ENCODE measurements at regions not wholly inside any gene's neighbourhood (a gene's known extent, or its start where the extent isn't known, plus 50 kb on each side); places are given as distances from the start of the nearest gene placed in this dataset.

DNA sequence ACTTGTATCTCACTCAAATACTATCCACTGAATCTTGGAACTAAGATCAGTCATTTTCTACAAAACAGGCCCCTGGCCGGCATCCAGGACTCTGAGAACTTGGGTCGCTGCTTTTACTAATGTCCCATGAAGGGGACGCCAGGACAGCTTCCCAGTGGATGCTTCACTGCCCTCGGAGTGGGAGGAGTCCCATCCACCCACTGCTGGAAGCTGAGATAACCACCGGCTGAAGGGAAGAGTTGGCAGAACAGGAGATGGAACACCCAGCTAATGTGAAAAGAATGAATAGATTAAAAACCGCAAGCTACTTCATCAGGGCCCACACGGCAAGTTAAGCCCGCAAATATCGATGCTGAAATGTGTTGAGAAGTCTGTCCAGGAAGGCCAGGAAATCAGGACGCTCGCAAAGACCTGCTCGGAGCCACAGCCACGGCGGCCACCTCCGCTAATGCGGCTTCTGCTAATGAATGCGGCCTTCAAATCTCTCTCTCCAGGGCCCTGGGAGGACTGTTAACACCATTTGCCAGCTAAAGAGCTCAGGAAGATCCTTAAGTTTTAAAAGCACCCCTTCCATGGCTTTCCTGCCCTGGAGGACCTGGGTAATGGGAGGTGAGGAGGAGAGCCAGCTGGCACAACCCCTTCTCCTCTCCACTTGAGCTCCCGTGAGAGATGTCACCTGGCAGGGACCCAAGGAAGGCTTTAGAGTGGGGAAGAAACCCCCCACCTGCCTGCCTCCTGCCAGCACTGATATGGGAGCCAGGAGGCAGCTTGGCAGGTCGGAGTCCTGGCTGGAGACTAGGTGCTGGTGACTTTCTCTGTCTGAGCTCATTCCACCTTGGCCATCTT is 226.6 kb upstream of the RPL38 start:
- Histone ChIP-seq H3K27ac (no peak overlapping the region), H3K36me3 (no peaks in the 10 kb centered on the region), H3K9me3 (replicated peaks) (no peaks in the 10 kb centered on the region), H3K27me3 (replicated peaks) (peaks cover 68% of the 10 kb centered on the region), H3K4me1 (replicated peaks) (no peaks in the 10 kb centered on the region), H3K4me3 (no peak overlapping the region)
- DNase-seq (ENCODE audit: low read depth in 1 of 2, low spot score in 2 of 2), result no peak

DNA sequence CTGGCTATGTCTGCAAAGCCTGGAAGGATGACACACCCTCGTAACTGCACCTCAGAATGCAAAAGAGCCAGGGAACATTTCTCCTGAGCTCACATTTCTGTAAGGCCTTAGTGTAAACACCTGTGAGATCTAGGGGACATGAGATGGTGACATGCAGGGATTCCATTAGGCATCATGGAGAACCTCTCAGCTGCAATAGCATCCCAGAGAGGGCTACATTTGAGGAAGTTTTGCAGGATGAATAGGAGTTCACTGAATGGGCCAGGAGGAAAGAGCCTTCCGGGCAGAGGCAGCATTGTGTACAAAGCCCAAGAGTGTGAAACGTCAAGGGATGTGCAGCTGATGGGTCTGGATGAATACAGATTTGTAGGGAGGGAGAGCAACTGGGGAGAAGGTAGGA is 223.0 kb upstream of the RPL38 start:
- Histone ChIP-seq H3K4me3 (no peak overlapping the region), H3K36me3 (no peaks in the 10 kb centered on the region), H3K27me3 (replicated peaks) (peaks cover 55% of the 10 kb centered on the region), H3K4me1 (replicated peaks) (no peaks in the 10 kb centered on the region), H3K9me3 (replicated peaks) (no peaks in the 10 kb centered on the region), H3K27ac (no peak overlapping the region)
- no peak for DNase-seq (ENCODE audit: low read depth in 1 of 2, low spot score in 2 of 2)

DNA sequence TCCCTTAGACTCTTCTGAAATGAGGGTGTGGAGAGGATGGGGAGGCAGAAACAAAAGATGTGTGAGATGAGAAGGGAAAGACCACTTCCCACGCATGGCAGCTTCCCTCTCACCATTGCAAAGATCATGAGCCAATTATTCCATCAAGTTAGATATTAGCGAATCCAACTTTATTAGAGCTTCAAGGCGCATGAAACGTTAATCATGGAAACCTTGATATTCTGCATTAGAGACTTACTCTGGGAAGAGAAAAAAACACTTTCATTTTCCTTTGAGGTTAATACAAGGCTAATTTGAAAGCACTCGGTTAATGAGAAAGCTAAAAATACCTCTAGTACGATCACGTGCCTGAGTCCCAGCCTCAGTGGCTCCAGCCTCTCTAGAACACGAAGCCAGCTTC is 220.6 kb upstream of the RPL38 start:
- Histone ChIP-seq H3K9me3 (replicated peaks) (no peaks in the 10 kb centered on the region), H3K27me3 (replicated peaks) (peaks cover 41% of the 10 kb centered on the region), H3K36me3 (no peaks in the 10 kb centered on the region), H3K4me1 (replicated peaks) (no peaks in the 10 kb centered on the region), H3K27ac (no peak overlapping the region), H3K4me3 (no peak overlapping the region)
- DNase-seq (ENCODE audit: low read depth in 1 of 2, low spot score in 2 of 2), result no peak

DNA sequence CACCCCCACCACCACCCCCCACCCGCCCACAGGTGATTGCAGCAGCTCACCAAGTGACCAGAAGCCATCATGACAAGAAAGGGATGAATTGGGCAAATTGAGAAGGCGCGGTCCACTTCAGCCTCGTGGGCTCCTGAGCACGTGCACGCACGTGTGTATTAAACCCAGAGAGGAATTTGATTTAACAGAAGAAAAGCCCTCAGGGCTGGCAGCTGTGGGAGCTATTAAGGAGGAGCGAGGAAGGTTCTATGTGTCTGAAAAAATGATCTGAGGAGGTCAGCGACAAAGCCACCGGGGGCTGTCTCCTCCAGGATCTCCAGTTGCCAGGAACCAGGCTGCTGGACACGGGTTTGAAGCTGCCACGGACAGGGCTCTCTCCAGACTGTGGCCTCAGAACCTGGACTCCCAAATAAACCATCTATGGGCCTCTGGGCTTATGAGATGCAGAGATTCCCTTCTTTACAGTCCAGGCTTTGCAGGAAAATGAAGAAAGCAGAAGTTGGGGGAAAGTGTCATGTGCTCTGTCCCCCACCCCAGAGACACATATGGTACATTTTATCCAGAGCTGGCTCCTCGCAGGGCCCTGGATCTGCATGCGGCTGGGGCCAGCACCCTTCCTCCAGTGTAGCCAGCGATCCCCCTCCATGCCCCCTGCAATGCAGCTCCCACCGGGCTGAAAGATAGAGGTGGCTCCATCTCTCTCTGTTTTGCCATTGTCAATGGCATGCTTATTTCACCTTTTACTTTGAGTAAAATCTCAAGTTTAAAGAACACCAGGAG is 219.7 kb upstream of the RPL38 start:
- no peak for DNase-seq (ENCODE audit: low read depth in 1 of 2, low spot score in 2 of 2)
- Histone ChIP-seq H3K27ac (no peak overlapping the region), H3K36me3 (no peaks in the 10 kb centered on the region), H3K27me3 (replicated peaks) (peaks cover 41% of the 10 kb centered on the region), H3K4me1 (replicated peaks) (no peaks in the 10 kb centered on the region), H3K4me3 (no peak overlapping the region), H3K9me3 (replicated peaks) (no peaks in the 10 kb centered on the region)

DNA sequence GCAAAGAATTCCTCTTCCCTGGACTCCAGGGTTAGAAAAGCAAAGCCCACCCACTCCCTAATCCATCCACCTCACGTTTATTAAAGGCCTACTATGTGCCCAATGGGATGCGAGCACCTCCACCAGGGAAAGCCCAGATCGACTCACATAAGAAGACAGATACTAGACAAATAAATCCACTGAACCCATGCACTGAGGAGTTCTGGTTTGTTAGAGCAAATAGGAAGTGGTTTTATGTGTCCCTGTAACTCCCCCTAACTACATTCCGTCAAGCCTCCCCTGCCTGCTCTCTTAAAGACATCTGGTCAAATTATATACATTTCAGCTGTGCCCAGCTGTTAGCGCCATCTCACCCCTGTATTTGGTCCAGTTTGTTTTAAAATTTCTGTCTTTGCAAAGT is 218.5 kb upstream of the RPL38 start:
- H3K9me3 ChIP-seq (replicated peaks), result no peaks in the 10 kb centered on the region
- H3K4me3 ChIP-seq, result no peak overlapping the region
- no peak overlapping the region for H3K27ac ChIP-seq
- peaks cover 33% of the 10 kb centered on the region for H3K27me3 ChIP-seq (replicated peaks)
- no peaks in the 10 kb centered on the region for H3K36me3 ChIP-seq
- no peaks in the 10 kb centered on the region for H3K4me1 ChIP-seq (replicated peaks)
- DNase-seq (ENCODE audit: low read depth in 1 of 2, low spot score in 2 of 2), result no peak

DNA sequence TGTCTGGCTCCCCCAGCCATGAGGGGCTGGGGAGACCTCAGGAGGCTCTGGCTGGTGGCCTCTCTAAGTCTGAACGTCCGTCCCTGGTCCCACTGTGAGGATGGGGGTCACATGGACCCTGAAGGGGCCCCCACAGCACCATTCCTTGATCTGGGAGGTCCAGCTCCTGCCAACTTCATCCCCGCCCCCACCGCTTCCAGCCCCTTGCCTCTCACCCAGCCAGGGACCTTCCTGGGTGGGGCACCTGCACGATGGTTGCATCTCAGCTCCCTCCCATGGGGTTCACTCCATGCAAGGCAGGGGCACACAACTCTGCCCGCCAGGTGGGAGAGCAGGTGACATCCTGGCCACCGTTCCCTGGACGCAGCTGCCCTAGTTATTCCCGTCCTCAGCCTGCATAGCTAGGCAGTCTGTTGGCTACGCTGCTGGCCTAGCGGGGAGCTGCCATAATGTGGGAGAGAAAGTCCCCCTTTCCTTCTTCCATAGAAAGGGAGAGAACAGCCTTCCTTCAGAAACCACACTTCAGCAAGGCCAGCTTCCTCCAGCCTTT is 217.9 kb upstream of the RPL38 start:
- Histone ChIP-seq H3K4me1 (replicated peaks) (no peaks in the 10 kb centered on the region), H3K9me3 (replicated peaks) (no peaks in the 10 kb centered on the region), H3K27me3 (replicated peaks) (peaks cover 27% of the 10 kb centered on the region), H3K27ac (no peak overlapping the region), H3K4me3 (no peak overlapping the region), H3K36me3 (no peaks in the 10 kb centered on the region)
- no peak for DNase-seq (ENCODE audit: low read depth in 1 of 2, low spot score in 2 of 2)

DNA sequence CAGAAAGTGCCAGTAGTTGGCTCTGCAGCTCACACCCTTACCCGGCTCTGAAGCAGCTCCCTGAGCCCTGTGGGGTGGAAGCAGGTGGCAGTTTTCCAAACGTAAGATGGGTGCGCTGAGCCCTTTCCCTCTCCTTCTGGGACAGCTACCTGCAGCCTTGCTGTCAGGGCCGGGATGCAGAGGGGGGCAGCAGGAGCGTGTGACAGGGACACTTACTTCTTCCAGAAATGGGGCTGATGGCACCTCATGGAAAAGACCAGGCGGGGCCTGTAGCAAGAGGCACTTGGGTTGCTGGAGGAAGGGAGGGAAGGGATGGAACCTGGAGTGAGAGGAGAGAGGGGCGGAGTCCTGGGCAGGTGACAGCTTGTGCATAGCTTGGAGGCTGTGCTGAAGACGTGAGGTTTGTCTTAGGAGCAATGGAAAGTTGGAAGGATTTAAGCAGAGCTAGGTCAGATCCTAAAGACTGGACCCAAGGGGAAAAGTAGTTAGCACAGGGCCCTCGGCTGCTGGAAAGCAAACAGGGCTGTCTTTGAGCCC is 216.8 kb upstream of the RPL38 start:
- Histone ChIP-seq H3K4me1 (replicated peaks) (no peaks in the 10 kb centered on the region), H3K27me3 (replicated peaks) (peaks cover 24% of the 10 kb centered on the region), H3K36me3 (no peaks in the 10 kb centered on the region), H3K9me3 (replicated peaks) (no peaks in the 10 kb centered on the region), H3K4me3 (no peak overlapping the region), H3K27ac (no peak overlapping the region)
- DNase-seq (ENCODE audit: low read depth in 1 of 2, low spot score in 2 of 2), result no peak

DNA sequence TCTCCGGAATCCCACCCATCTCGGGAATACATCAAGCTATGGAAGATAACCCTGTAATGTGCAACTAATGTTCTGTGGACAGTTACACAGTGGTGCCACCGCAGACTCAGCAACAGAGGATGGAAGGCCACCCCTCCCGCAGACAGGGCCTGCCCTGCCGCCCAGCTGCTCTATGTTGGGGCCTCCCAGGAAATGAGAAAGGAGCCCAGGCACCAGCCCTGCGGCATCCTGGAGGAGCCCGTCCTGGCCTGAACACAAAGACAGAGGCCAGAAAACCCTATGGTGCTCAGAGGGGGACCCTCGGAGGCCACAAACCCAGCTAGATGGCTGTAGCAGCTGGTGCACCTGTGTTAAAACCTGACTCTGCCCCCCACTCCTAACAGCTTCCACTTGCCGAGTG is 216.1 kb upstream of the RPL38 start:
- Histone ChIP-seq H3K36me3 (no peaks in the 10 kb centered on the region), H3K4me3 (no peak overlapping the region), H3K4me1 (replicated peaks) (no peaks in the 10 kb centered on the region), H3K27ac (no peak overlapping the region), H3K9me3 (replicated peaks) (no peaks in the 10 kb centered on the region), H3K27me3 (replicated peaks) (peaks cover 24% of the 10 kb centered on the region)
- no peak for DNase-seq (ENCODE audit: low read depth in 1 of 2, low spot score in 2 of 2)

DNA sequence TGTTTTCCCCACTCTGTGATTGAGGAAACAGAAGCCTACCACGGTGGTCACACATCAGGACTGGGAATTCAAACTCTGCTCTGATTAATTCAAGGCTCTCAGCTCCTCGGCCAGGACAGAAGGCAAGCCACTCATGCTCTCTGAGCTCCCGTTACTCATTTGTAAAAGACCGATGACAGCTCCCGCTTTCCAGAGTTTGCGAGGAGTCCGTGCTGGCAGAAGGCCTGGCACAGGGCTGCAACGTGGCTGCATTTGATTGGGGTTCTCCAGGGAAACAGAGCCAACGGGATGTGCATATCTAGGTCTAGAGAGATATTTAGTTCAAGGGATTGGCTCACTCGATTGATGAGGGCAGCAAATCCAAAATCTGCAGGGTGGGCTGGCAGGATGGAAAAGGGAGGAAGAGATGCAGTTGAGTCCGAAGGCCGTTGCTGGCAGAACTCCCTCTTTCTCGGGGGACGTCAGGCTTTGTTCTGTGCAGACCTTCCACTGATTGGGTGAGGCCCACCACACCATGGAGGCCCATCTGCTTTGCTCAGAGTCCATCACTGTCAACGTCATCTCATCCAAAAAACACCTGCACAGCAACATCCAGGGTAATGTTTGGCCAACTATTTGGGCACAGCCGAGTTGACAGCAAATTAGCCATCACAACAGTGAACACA is 215.5 kb upstream of the RPL38 start:
- no peak for DNase-seq (ENCODE audit: low read depth in 1 of 2, low spot score in 2 of 2)

DNA sequence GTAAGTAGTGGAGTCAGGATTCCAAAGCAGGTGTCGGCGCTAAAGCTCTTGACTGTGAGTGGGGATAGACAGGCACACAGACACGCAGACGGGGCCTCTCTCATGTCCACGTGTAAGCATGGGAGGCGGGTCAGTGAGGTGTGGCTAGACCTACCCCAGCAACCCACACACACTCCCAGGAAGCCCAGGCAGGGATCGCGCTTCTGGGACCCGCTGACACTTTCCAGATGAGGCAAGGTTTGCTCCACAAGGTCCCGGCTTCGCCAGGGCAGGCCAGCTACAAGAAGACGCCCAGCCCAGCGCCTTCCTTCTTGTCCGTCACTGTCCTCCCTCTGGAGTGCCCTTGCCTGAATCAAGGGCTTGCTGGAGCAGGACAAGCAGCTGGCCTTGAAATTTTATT is 213.8 kb upstream of the RPL38 start:
- peaks cover 26% of the 10 kb centered on the region for H3K27me3 ChIP-seq (replicated peaks)
- H3K9me3 ChIP-seq (replicated peaks), result no peaks in the 10 kb centered on the region
- H3K36me3 ChIP-seq, result no peaks in the 10 kb centered on the region
- no peaks in the 10 kb centered on the region for H3K4me1 ChIP-seq (replicated peaks)
- DNase-seq (ENCODE audit: low read depth in 1 of 2, low spot score in 2 of 2), result no peak
- no peak overlapping the region for H3K27ac ChIP-seq
- no peak overlapping the region for H3K4me3 ChIP-seq

More for the DNA sequence above, 215.5 kb upstream of the RPL38 start:
- no peaks in the 10 kb centered on the region for H3K9me3 ChIP-seq (replicated peaks)
- H3K27me3 ChIP-seq (replicated peaks), result peaks cover 24% of the 10 kb centered on the region
- no peaks in the 10 kb centered on the region for H3K4me1 ChIP-seq (replicated peaks)
- no peaks in the 10 kb centered on the region for H3K36me3 ChIP-seq
- no peak overlapping the region for H3K27ac ChIP-seq
- H3K4me3 ChIP-seq, result no peak overlapping the region

DNA sequence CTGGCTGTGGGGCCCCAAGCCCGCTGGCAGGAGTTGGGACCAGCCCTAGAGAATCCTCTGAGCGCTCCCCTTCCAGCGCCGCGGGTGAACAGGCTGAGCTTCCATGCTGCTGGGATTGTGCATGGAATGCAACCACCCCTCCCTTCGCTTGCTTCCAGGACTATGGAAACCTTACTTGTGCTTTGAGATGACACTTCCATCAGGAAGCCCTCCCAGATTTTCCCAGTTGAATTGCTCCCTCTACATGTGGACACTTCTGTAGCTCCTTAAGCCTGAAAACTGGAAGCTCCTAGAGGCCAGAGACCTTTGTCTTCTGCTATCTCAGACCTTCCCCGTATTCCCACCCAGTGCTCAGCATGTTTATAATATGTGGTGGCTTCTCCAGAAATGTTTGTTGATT is 213.2 kb upstream of the RPL38 start:
- no peak overlapping the region for H3K27ac ChIP-seq
- peaks cover 22% of the 10 kb centered on the region; the same call in 1 of the 2 replicates for H3K27me3 ChIP-seq (replicated peaks)
- no peak for DNase-seq (ENCODE audit: low read depth in 1 of 2, low spot score in 2 of 2)
- no peak overlapping the region for H3K4me3 ChIP-seq
- H3K36me3 ChIP-seq, result no peaks in the 10 kb centered on the region
- no peaks in the 10 kb centered on the region for H3K4me1 ChIP-seq (replicated peaks)
- H3K9me3 ChIP-seq (replicated peaks), result no peaks in the 10 kb centered on the region

DNA sequence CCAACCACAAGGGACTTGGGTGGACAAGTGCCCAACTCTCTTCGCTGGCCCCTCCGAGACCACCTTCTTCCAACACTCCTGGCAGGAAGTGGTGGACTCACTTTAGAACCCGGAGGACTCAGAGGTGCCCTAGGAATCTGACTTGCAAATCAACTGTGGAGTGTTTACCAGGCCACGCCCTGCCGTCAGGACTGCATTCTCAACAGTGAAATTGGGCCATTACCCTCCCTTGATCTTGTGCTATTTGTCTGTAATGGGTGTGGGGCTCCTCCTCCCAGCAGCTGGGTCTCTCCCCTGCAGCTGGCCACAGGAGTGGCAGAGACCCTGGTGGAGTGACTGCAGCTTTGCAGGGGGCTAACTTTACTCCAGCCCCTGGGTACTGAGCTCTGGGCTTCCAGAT is 212.2 kb upstream of the RPL38 start:
- no peak overlapping the region for H3K27ac ChIP-seq
- no peak overlapping the region for H3K4me3 ChIP-seq
- H3K36me3 ChIP-seq, result no peaks in the 10 kb centered on the region
- H3K4me1 ChIP-seq (replicated peaks), result no peaks in the 10 kb centered on the region
- DNase-seq (ENCODE audit: low read depth in 1 of 2, low spot score in 2 of 2), result no peak
- no peaks in the 10 kb centered on the region for H3K9me3 ChIP-seq (replicated peaks)
- peaks cover 22% of the 10 kb centered on the region; the same call in 1 of the 2 replicates for H3K27me3 ChIP-seq (replicated peaks)

DNA sequence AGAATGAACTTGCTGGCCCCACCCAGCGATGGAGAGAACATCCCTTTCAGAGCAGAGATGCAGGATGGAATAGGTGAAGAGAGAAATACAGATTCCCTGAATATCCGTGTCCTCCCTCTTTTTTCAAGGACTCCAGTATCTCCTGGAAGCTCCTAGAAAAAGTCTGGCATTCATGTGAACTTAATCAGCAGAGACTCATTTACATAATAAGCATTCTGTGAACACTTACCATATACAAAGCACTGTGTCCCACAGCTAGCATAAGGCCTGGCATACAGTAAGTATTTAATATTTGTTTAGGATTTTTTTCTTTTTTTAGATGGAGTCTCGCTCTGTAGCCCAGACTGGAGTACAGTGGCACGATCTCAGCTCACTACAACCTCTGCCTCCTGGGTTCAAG is 208.5 kb upstream of the RPL38 start:
- no peak for DNase-seq (ENCODE audit: low read depth in 1 of 2, low spot score in 2 of 2)
- no peaks in the 10 kb centered on the region for H3K36me3 ChIP-seq
- peaks cover 22% of the 10 kb centered on the region for H3K27me3 ChIP-seq (replicated peaks)
- no peak overlapping the region for H3K4me3 ChIP-seq
- no peaks in the 10 kb centered on the region for H3K4me1 ChIP-seq (replicated peaks)
- no peak overlapping the region for H3K27ac ChIP-seq
- no peaks in the 10 kb centered on the region for H3K9me3 ChIP-seq (replicated peaks)
